ENCODE measurements at regions not wholly inside any gene's neighbourhood (a gene's known extent, or its start where the extent isn't known, plus 50 kb on each side); places are given as distances from the start of the nearest gene placed in this dataset.
"Not testable (repeated sequence)": the region's sequence is repeated elsewhere in the genome, so short reads cannot be mapped to it uniquely, and the experiment has no call there.

DNA sequence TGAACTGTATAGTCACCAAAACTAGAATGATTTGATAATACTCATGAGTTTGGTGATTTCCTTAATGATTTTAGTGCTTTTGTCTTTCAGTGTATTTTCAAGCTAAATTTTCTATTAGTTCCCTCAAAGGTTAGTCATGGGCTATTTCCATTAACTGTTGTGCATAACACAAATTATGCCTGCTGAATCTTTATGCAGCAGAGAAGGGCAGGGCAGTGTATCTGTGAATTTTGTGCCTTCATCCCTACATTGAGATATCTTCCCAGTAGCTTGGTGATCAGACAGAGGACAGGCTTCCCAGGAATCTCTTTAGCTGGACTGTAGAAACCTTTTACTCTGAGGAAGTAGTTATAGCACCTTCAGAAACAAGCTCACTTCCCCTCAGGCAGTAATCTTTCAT, 1036.9 kb downstream of the EFNA5 start:
- DNase-seq (no peak), ATAC-seq (no peak)
- no peaks in the 10 kb centered on the region for H3K36me3 ChIP-seq (ENCODE audit: insufficient read depth in 1 of 2, low read depth in 1 of 2)
- no peak overlapping the region for H3K4me3 ChIP-seq
- no peaks in the 10 kb centered on the region for H3K27me3 ChIP-seq (ENCODE audit: insufficient read depth in 3 of 3, low read length in 2 of 3)
- H3K9me3 ChIP-seq, result no peaks in the 10 kb centered on the region
- TF ChIP-seq, protein P1, sequence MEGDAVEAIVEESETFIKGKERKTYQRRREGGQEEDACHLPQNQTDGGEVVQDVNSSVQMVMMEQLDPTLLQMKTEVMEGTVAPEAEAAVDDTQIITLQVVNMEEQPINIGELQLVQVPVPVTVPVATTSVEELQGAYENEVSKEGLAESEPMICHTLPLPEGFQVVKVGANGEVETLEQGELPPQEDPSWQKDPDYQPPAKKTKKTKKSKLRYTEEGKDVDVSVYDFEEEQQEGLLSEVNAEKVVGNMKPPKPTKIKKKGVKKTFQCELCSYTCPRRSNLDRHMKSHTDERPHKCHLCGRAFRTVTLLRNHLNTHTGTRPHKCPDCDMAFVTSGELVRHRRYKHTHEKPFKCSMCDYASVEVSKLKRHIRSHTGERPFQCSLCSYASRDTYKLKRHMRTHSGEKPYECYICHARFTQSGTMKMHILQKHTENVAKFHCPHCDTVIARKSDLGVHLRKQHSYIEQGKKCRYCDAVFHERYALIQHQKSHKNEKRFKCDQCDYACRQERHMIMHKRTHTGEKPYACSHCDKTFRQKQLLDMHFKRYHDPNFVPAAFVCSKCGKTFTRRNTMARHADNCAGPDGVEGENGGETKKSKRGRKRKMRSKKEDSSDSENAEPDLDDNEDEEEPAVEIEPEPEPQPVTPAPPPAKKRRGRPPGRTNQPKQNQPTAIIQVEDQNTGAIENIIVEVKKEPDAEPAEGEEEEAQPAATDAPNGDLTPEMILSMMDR (IDR thresholded peaks at IDR 0.05), result no peak
- no peak overlapping the region for H3K27ac ChIP-seq
- H3K4me1 ChIP-seq, result no peaks in the 10 kb centered on the region
- intact Hi-C loops (cut with DNase I), result no loop called here

DNA sequence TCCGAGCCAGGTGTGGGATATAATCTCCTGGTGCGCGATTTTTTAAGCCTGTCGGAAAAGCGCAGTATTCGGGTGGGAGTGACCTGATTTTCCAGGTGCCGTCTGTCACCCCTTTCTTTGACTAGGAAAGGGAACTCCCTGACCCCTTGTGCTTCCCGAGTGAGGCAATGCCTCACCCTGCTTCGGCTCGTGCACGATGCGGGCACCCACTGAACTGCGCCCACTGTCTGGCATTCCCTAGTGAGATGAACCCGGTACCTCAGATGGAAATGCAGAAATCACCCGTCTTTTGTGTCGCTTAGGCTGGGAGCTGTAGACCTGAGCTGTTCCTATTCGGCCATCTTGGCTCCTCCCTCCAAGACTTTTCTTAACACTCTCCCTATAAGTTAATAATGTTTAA, 1042.3 kb downstream of the EFNA5 start:
- WGBS, 3 donors, result 95 to 98% (median 95%) methylated on average over 16 to 17 of the region's 17 CpGs
- H3K9me3 ChIP-seq; H3K4me1 ChIP-seq; DNase-seq; ATAC-seq; H3K36me3 ChIP-seq (ENCODE audit: insufficient read depth in 1 of 2, low read depth in 1 of 2); H3K4me3 ChIP-seq; intact Hi-C loops (cut with DNase I); H3K27me3 ChIP-seq (ENCODE audit: insufficient read depth in 3 of 3, low read length in 2 of 3); H3K27ac ChIP-seq: not testable (repeated sequence)

GRCh38 chr5:106610041-106610440, 1060.7 kb downstream of the EFNA5 start:
- intact Hi-C loops (cut with DNase I), result no loop called here
- no peaks in the 10 kb centered on the region for H3K36me3 ChIP-seq (ENCODE audit: insufficient read depth in 1 of 2, low read depth in 1 of 2)
- no peaks in the 10 kb centered on the region for H3K27me3 ChIP-seq (ENCODE audit: insufficient read depth in 3 of 3, low read length in 2 of 3)
- TF ChIP-seq, protein P1 (IDR thresholded peaks at IDR 0.05), result no peak
- no peak overlapping the region for H3K27ac ChIP-seq
- no peaks in the 10 kb centered on the region for H3K4me1 ChIP-seq
- H3K4me3 ChIP-seq, result no peak overlapping the region
- no peak for ATAC-seq
- DNase-seq, result no peak
- no peaks in the 10 kb centered on the region for H3K9me3 ChIP-seq
- 40 to 43% (median 42%) methylated on average over 3 of the region's 3 CpGs for WGBS, 3 donors

GRCh38 chr5:106601620-106602019, 1069.1 kb downstream of the EFNA5 start:
- intact Hi-C loops (cut with DNase I), result no loop called here
- H3K27me3 ChIP-seq (ENCODE audit: insufficient read depth in 3 of 3, low read length in 2 of 3), result no peaks in the 10 kb centered on the region
- 44 to 74% (median 55%) methylated on average over 6 of the region's 6 CpGs for WGBS, 3 donors
- no peak for ATAC-seq
- no peak overlapping the region for H3K4me3 ChIP-seq
- H3K9me3 ChIP-seq, result no peaks in the 10 kb centered on the region
- H3K4me1 ChIP-seq, result no peaks in the 10 kb centered on the region
- H3K27ac ChIP-seq, result no peak overlapping the region
- H3K36me3 ChIP-seq (ENCODE audit: insufficient read depth in 1 of 2, low read depth in 1 of 2), result no peaks in the 10 kb centered on the region
- DNase-seq, result no peak
- TF ChIP-seq, protein P1 (IDR thresholded peaks at IDR 0.05), result no peak

DNA sequence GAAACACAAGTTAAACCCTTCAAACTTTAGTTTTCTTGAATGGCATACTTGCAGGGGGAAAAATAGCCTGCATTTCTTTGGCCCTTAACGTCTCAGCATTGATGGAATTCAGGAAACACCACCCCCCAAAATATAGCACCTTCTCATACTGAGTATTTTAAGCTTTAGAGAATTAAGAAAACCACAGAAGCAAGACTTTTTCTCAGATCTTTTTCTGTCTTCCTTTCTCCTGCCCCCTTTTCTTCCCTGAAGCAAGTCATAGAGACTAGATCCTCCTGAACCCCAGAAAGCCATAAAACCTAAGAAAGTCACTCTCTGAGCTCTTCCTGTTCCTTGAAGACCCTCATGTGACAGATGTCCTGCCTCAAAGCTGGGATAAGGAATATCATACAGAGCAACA, 1069.9 kb downstream of the EFNA5 start:
- intact Hi-C loops (cut with DNase I), result no loop called here
- Histone ChIP-seq H3K4me1 (no peaks in the 10 kb centered on the region), H3K27ac (no peak overlapping the region), H3K4me3 (no peak overlapping the region), H3K9me3 (no peaks in the 10 kb centered on the region), H3K27me3 (ENCODE audit: insufficient read depth in 3 of 3, low read length in 2 of 3) (no peaks in the 10 kb centered on the region), H3K36me3 (ENCODE audit: insufficient read depth in 1 of 2, low read depth in 1 of 2) (no peaks in the 10 kb centered on the region)
- WGBS, 3 donors, result 56 to 60% (median 56%) methylated on average over 1 of the region's 1 CpG
- TF ChIP-seq, protein P1 (IDR thresholded peaks at IDR 0.05), result no peak
- no peak for DNase-seq
- no peak for ATAC-seq
